H9 (cell line): ENCODE measurements at regions not wholly inside any gene's neighbourhood (a gene's known extent, or its start where the extent isn't known, plus 50 kb on each side); places are given as distances from the start of the nearest gene placed in this dataset.

Experiments used
- DNase-seq: peaks from one replicate; pipeline ENCODE4 v3.0.0-alpha.2; 2017
- H2AFZ ChIP-seq: one replicate; pipeline ENCODE4 v1.6.1; 2013; ENCODE audit warnings: mild to moderate bottlenecking, low read length, control low read depth, moderate library complexity
- H2AK5ac ChIP-seq: 2 replicates; pipeline ENCODE4 v1.6.1; 2013; ENCODE audit warnings: low read length, control low read depth, mixed read lengths; ENCODE audit not compliant: insufficient read length
- H2BK120ac ChIP-seq: one replicate; pipeline ENCODE4 v1.6.1; 2013; ENCODE audit warnings: low read depth, mild to moderate bottlenecking, low read length, control low read depth, inconsistent platforms; ENCODE audit not compliant: poor library complexity, severe bottlenecking
- H2BK12ac ChIP-seq: 2 replicates; pipeline ENCODE4 v1.6.1; 2013; ENCODE audit warnings: low read length, control low read depth, mixed read lengths, low read depth; ENCODE audit not compliant: insufficient read length
- H2BK15ac ChIP-seq: 2 replicates; pipeline ENCODE4 v1.6.1; 2013; ENCODE audit warnings: low read depth, low read length, control low read depth
- H2BK20ac ChIP-seq: one replicate; pipeline ENCODE4 v1.6.1; 2013; ENCODE audit warnings: low read depth, mild to moderate bottlenecking, low read length, control low read depth, inconsistent platforms; ENCODE audit not compliant: poor library complexity, severe bottlenecking
- H2BK5ac ChIP-seq: 2 replicates; pipeline ENCODE4 v1.6.1; 2013; ENCODE audit warnings: low read length, control low read depth, mixed read lengths; ENCODE audit not compliant: insufficient read length
- H3K14ac ChIP-seq: 2 replicates; pipeline ENCODE4 v1.6.1; 2013; ENCODE audit warnings: low read length, control low read depth; ENCODE audit not compliant: insufficient read depth
- H3K18ac ChIP-seq: 2 replicates; pipeline ENCODE4 v1.6.1; 2013; ENCODE audit warnings: low read depth, mild to moderate bottlenecking, mixed read lengths, low read length, control low read depth; ENCODE audit not compliant: insufficient read length
- H3K23ac ChIP-seq: 2 replicates; pipeline ENCODE4 v1.6.1; 2013; ENCODE audit warnings: low read length, control low read depth, mixed read lengths, low read depth; ENCODE audit not compliant: insufficient read length
- H3K23me2 ChIP-seq: 2 replicates; pipeline ENCODE4 v1.6.1; 2013; ENCODE audit warnings: low read depth, mild to moderate bottlenecking, mixed read lengths, low read length, control low read depth; ENCODE audit not compliant: insufficient read length, poor library complexity, severe bottlenecking
- H3K27ac ChIP-seq: 2 replicates; pipeline ENCODE4 v1.5.1; 2013; ENCODE audit warnings: low read length, control low read depth, mixed read lengths, low read depth; ENCODE audit not compliant: insufficient read length
- H3K27me3 ChIP-seq: 2 replicates; pipeline ENCODE4 v1.6.1; 2013; ENCODE audit warnings: low read length, control low read depth, inconsistent platforms; ENCODE audit not compliant: insufficient read depth
- H3K4ac ChIP-seq: 2 replicates; pipeline ENCODE4 v1.6.1; 2013; ENCODE audit warnings: low read depth, mild to moderate bottlenecking, control low read depth, inconsistent platforms, low read length, moderate library complexity
- H3K4me1 ChIP-seq: 2 replicates; pipeline ENCODE4 v1.6.1; 2013; ENCODE audit warnings: low read length, control low read depth, inconsistent platforms; ENCODE audit not compliant: insufficient read depth
- H3K4me2 ChIP-seq: 2 replicates; pipeline ENCODE4 v1.6.1; 2013; ENCODE audit warnings: low read length, control low read depth, mixed read lengths; ENCODE audit not compliant: insufficient read length, insufficient read depth
- H3K56ac ChIP-seq: 2 replicates; pipeline ENCODE4 v1.6.1; 2013; ENCODE audit warnings: low read depth, mild to moderate bottlenecking, mixed read lengths, low read length, control low read depth; ENCODE audit not compliant: insufficient read length
- H3K79me1 ChIP-seq: 2 replicates; pipeline ENCODE4 v1.6.1; 2013; ENCODE audit warnings: low read depth, mild to moderate bottlenecking, moderate library complexity, low read length, control low read depth, inconsistent platforms; ENCODE audit not compliant: insufficient read depth, poor library complexity, severe bottlenecking
- H3K79me2 ChIP-seq: 2 replicates; pipeline ENCODE4 v1.6.1; 2013; ENCODE audit warnings: low read length, control low read depth, inconsistent platforms; ENCODE audit not compliant: insufficient read depth
- H3K9ac ChIP-seq: 2 replicates; pipeline ENCODE4 v1.6.1; 2013; ENCODE audit warnings: low read length, control low read depth, mixed read lengths; ENCODE audit not compliant: insufficient read length; ENCODE audit errors: extremely low read depth
- H3K9me3 ChIP-seq: one replicate; pipeline ENCODE4 v1.6.1; 2013; ENCODE audit warnings: low read depth, low read length, inconsistent platforms; ENCODE audit not compliant: control insufficient read depth
- H3T11ph ChIP-seq: one replicate; pipeline ENCODE4 v1.6.1; 2013; ENCODE audit warnings: mild to moderate bottlenecking, low read length, control low read depth, inconsistent platforms
- H4K20me1 ChIP-seq: one replicate; pipeline ENCODE4 v1.6.1; 2013; ENCODE audit not compliant: control insufficient read depth, insufficient read length, insufficient read depth
- H4K5ac ChIP-seq: 2 replicates; pipeline ENCODE4 v1.6.1; 2013; ENCODE audit warnings: low read depth, mild to moderate bottlenecking, mixed read lengths, low read length, control low read depth; ENCODE audit not compliant: insufficient read length
- H4K8ac ChIP-seq: replicated peaks from 2 replicates; pipeline ENCODE4 v1.6.1; 2013; ENCODE audit warnings: low read length, control low read depth, mixed read lengths, low read depth; ENCODE audit not compliant: insufficient read length
- H4K91ac ChIP-seq: 2 replicates; pipeline ENCODE4 v1.6.1; 2013; ENCODE audit warnings: low read depth, mild to moderate bottlenecking, moderate library complexity, mixed read lengths, low read length, control low read depth; ENCODE audit not compliant: insufficient read length
- H3K27ac Mint-ChIP-seq, 3 experiments: 2 replicates in 2 of 3; 3 replicates in 1 of 3; pipeline ENCODE4 v1.8.0; 2020 to 2021; ENCODE audit warnings: mixed read lengths in 3 of 3, mild to moderate bottlenecking in 1 of 3, moderate library complexity in 1 of 3
- H3K27me3 Mint-ChIP-seq: 2 replicates; pipeline ENCODE4 v1.8.0; 2021; ENCODE audit warnings: low read depth, mild to moderate bottlenecking, moderate library complexity, mixed read lengths
- H3K36me3 Mint-ChIP-seq, 3 experiments: 2 replicates in 2 of 3; 3 replicates in 1 of 3; pipeline ENCODE4 v1.8.0; 2020 to 2021; ENCODE audit warnings: low read depth in 3 of 3, mixed read lengths in 3 of 3; ENCODE audit not compliant: insufficient read depth in 1 of 3
- H3K4me1 Mint-ChIP-seq, 2 experiments: 2 replicates each; pipeline ENCODE4 v1.8.0; 2020; ENCODE audit warnings: mixed read lengths in 2 of 2
- H3K4me3 Mint-ChIP-seq, 2 experiments: 2 replicates in 1 of 2; 3 replicates in 1 of 2; pipeline ENCODE4 v1.8.0; 2020 to 2021; ENCODE audit warnings: mild to moderate bottlenecking in 2 of 2, mixed read lengths in 2 of 2, moderate library complexity in 1 of 2
- H3K9me3 Mint-ChIP-seq, 2 experiments: 2 replicates in 1 of 2; 3 replicates in 1 of 2; pipeline ENCODE4 v1.8.0; 2020; ENCODE audit warnings: mild to moderate bottlenecking in 2 of 2, mixed read lengths in 2 of 2, moderate library complexity in 1 of 2
- TF ChIP-seq, protein P1 (sequence below): fragments of 200-600 bp; sonication (generic); conservative IDR thresholded peaks from 3 replicates; pipeline ENCODE4 v1.8.0; 2021; ENCODE audit warnings: antibody characterized with exemption, mild to moderate bottlenecking

DNA sequence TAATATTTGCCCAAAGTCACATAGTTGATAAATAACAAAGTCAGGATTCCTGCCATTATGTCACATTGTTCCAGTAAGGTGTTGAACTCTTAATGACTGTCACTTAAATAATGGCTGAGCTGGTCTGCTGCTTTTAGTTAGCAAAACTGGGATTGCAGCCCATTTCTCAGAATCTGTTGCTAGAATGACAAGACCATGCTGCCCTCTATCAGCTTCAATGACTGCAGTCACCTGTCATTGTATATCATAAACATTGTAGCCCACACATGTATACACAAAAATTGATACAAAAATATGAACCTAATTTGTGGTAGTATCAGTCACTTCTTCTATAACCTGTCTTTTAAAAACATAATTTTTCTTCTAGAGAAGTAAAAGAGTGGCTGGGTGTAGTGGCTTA, 121.1 kb downstream of the FAM161A start:
- H3K27me3 Mint-ChIP-seq = no peaks in the 10 kb centered on the region; the same call in 1 of the 2 replicates
- no peak overlapping the region for H3K23ac ChIP-seq
- no peak overlapping the region for H3K4me2 ChIP-seq
- H3K4me1 ChIP-seq = no peaks in the 10 kb centered on the region
- no peak overlapping the region for H2BK15ac ChIP-seq
- H3K9me3 Mint-ChIP-seq = no peaks in the 10 kb centered on the region
- H3K9ac ChIP-seq = no peak overlapping the region
- no peak overlapping the region for H3K4ac ChIP-seq
- H3K27ac ChIP-seq = no peak overlapping the region
- H3K79me2 ChIP-seq = no peaks in the 10 kb centered on the region
- H3K23me2 ChIP-seq = no peaks in the 10 kb centered on the region
- H3K27ac Mint-ChIP-seq = no peak overlapping the region
- H3K79me1 ChIP-seq = no peaks in the 10 kb centered on the region
- H2BK5ac ChIP-seq = no peak overlapping the region
- H2AFZ ChIP-seq = no peak overlapping the region
- no peak overlapping the region for H2BK12ac ChIP-seq
- H3K27me3 ChIP-seq = no peaks in the 10 kb centered on the region
- no peak overlapping the region for H4K8ac ChIP-seq
- H3K18ac ChIP-seq = no peak overlapping the region
- no peak overlapping the region for H2BK120ac ChIP-seq
- H3T11ph ChIP-seq = no peak overlapping the region
- H2AK5ac ChIP-seq = no peak overlapping the region
- no peak overlapping the region for H3K4me3 Mint-ChIP-seq
- H3K36me3 Mint-ChIP-seq = no peaks in the 10 kb centered on the region
- no peak overlapping the region for H3K14ac ChIP-seq
- no peaks in the 10 kb centered on the region for H3K4me1 Mint-ChIP-seq
- H4K5ac ChIP-seq = no peak overlapping the region
- no peak overlapping the region for H4K91ac ChIP-seq
- H3K56ac ChIP-seq = no peak overlapping the region
- no peaks in the 10 kb centered on the region for H4K20me1 ChIP-seq
- no peak overlapping the region for H2BK20ac ChIP-seq
- H3K9me3 ChIP-seq = no peaks in the 10 kb centered on the region
- TF ChIP-seq, protein P1, sequence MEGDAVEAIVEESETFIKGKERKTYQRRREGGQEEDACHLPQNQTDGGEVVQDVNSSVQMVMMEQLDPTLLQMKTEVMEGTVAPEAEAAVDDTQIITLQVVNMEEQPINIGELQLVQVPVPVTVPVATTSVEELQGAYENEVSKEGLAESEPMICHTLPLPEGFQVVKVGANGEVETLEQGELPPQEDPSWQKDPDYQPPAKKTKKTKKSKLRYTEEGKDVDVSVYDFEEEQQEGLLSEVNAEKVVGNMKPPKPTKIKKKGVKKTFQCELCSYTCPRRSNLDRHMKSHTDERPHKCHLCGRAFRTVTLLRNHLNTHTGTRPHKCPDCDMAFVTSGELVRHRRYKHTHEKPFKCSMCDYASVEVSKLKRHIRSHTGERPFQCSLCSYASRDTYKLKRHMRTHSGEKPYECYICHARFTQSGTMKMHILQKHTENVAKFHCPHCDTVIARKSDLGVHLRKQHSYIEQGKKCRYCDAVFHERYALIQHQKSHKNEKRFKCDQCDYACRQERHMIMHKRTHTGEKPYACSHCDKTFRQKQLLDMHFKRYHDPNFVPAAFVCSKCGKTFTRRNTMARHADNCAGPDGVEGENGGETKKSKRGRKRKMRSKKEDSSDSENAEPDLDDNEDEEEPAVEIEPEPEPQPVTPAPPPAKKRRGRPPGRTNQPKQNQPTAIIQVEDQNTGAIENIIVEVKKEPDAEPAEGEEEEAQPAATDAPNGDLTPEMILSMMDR = no peak
- DNase-seq = no peak
